SW480 (cell line): ENCODE measurements at regions not wholly inside any gene's neighbourhood (a gene's known extent, or its start where the extent isn't known, plus 50 kb on each side); places are given as distances from the start of the nearest gene placed in this dataset.
"Not testable (repeated sequence)": the region's sequence is repeated elsewhere in the genome, so short reads cannot be mapped to it uniquely, and the experiment has no call there.

Experiments
- DNase-seq: peaks from one replicate; pipeline ENCODE4 v3.0.0-alpha.2; 2016; ENCODE audit warnings: low spot score

- DNase-seq: no peak
Measured at GRCh38 chr3:20325563-20325962, 139.6 kb upstream of the SGO1 start.

GRCh38 chr3:20324664-20325478 lies 138.9 kb upstream of the SGO1 start:
- DNase-seq: no peak

- DNase-seq: no peak
Measured at GRCh38 chr3:20323307-20323927, 137.4 kb upstream of the SGO1 start.

GRCh38 chr3:20322085-20322484 lies 136.1 kb upstream of the SGO1 start:
- no peak for DNase-seq

GRCh38 chr3:20321391-20322047 lies 135.5 kb upstream of the SGO1 start:
- DNase-seq: no peak

- DNase-seq: peak; percentile 57
Measured at GRCh38 chr3:20320489-20320888, 134.5 kb upstream of the SGO1 start.

GRCh38 chr3:20319551-20319950 lies 133.5 kb upstream of the SGO1 start:
- no peak for DNase-seq

- no peak for DNase-seq
Measured at GRCh38 chr3:20317616-20318015, 131.6 kb upstream of the SGO1 start.

GRCh38 chr3:20316238-20316637 lies 130.2 kb upstream of the SGO1 start:
- DNase-seq: no peak

- no peak for DNase-seq
Measured at GRCh38 chr3:20310629-20311028, 124.6 kb upstream of the SGO1 start.

- no peak for DNase-seq
Measured at GRCh38 chr3:20307383-20307782, 121.4 kb upstream of the SGO1 start.

GRCh38 chr3:20305647-20306046 lies 119.6 kb upstream of the SGO1 start:
- DNase-seq: no peak

- no peak for DNase-seq
Measured at GRCh38 chr3:20302766-20303165, 116.8 kb upstream of the SGO1 start.

GRCh38 chr3:20288050-20288449 lies 102.0 kb upstream of the SGO1 start:
- no peak for DNase-seq

GRCh38 chr3:20280257-20280656 lies 94.3 kb upstream of the SGO1 start:
- DNase-seq: no peak

GRCh38 chr3:20265977-20266376 lies 80.0 kb upstream of the SGO1 start:
- not testable (repeated sequence) for DNase-seq

GRCh38 chr3:20264900-20265567 lies 79.0 kb upstream of the SGO1 start:
- DNase-seq: no peak

- DNase-seq: no peak
Measured at GRCh38 chr3:20258371-20258770, 72.4 kb upstream of the SGO1 start.

GRCh38 chr3:20256144-20256543 lies 70.1 kb upstream of the SGO1 start:
- DNase-seq: no peak

GRCh38 chr3:20254268-20255117 lies 68.5 kb upstream of the SGO1 start:
- no peak for DNase-seq

GRCh38 chr3:20250786-20251185 lies 64.8 kb upstream of the SGO1 start:
- DNase-seq: no peak

- DNase-seq: no peak
Measured at GRCh38 chr3:20250314-20250713, 64.3 kb upstream of the SGO1 start.
